Stimulated activated CD8-positive, alpha-beta memory T cell treated with anti-CD3 and anti-CD28 coated beads, Interleukin-7, amount 100 ng/mL, for 24 hours (primary cell): ENCODE measurements at regions not wholly inside any gene's neighbourhood (a gene's known extent, or its start where the extent isn't known, plus 50 kb on each side); places are given as distances from the start of the nearest gene placed in this dataset.

Source experiments
- DNase-seq: peaks from one replicate; pipeline ENCODE4 v3.0.0-alpha.2; 2020; ENCODE audit warnings: low read depth

- DNase-seq = peak; percentile 2
Observed at GRCh38 chrX:13266641-13267345, 53.1 kb downstream of the ATXN3L start.

GRCh38 chrX:13265549-13266132 lies 54.2 kb downstream of the ATXN3L start:
- DNase-seq = no peak

- DNase-seq = no peak
Observed at GRCh38 chrX:13265111-13265510, 54.7 kb downstream of the ATXN3L start.

- no peak for DNase-seq
Observed at GRCh38 chrX:13263560-13264251, 56.1 kb downstream of the ATXN3L start.

GRCh38 chrX:13261348-13261747 lies 58.5 kb downstream of the ATXN3L start:
- no peak for DNase-seq

- no peak for DNase-seq
Observed at GRCh38 chrX:13260598-13260997, 59.3 kb downstream of the ATXN3L start.

- no peak for DNase-seq
Observed at GRCh38 chrX:13258725-13259124, 61.1 kb downstream of the ATXN3L start.

GRCh38 chrX:13258052-13258444 lies 61.8 kb downstream of the ATXN3L start:
- no peak for DNase-seq

- no peak for DNase-seq
Observed at GRCh38 chrX:13257223-13258051, 62.4 kb downstream of the ATXN3L start.

GRCh38 chrX:13256603-13257002 lies 63.2 kb downstream of the ATXN3L start:
- no peak for DNase-seq

- no peak for DNase-seq
Observed at GRCh38 chrX:13254870-13255269, 65.0 kb downstream of the ATXN3L start.

GRCh38 chrX:13254076-13254785 lies 65.6 kb downstream of the ATXN3L start:
- DNase-seq = no peak

- DNase-seq = no peak
Observed at GRCh38 chrX:13253223-13253622, 66.6 kb downstream of the ATXN3L start.

GRCh38 chrX:13252726-13253125 lies 67.1 kb downstream of the ATXN3L start:
- no peak for DNase-seq

GRCh38 chrX:13250826-13251580 lies 68.8 kb downstream of the ATXN3L start:
- no peak for DNase-seq

- no peak for DNase-seq
Observed at GRCh38 chrX:13248867-13249486, 70.9 kb downstream of the ATXN3L start.

- DNase-seq = no peak
Observed at GRCh38 chrX:13239272-13239671, 80.6 kb downstream of the ATXN3L start.

GRCh38 chrX:13235930-13236329 lies 83.9 kb downstream of the ATXN3L start:
- DNase-seq = no peak

GRCh38 chrX:13232484-13232883 lies 87.4 kb downstream of the ATXN3L start:
- DNase-seq = no peak

- DNase-seq = no peak
Observed at GRCh38 chrX:13226214-13226613, 93.6 kb downstream of the ATXN3L start.
